Left lung (tissue), 4 donors: ENCODE measurements at regions not wholly inside any gene's neighbourhood (a gene's known extent, or its start where the extent isn't known, plus 50 kb on each side); places are given as distances from the start of the nearest gene placed in this dataset.

Experiments used
- ATAC-seq: fragments of 200-7000 bp; cut with Tn5 transposase; one replicate; pipeline ENCODE4 v1.9.1; 2020; ENCODE audit warnings: moderate library complexity
- DNase-seq, 4 donors: peaks; one replicate each; pipeline ENCODE4 v3.0.0-alpha.2; 2013 to 2020
- H3K27ac ChIP-seq, 2 donors: fragments of 200-600 bp; sonication (generic) in 1 of 2; one replicate each; pipeline versions ENCODE4 v1.5.0 to v1.8.0; 2020 to 2021
- H3K27me3 ChIP-seq, 2 donors: fragments of 200-600 bp; sonication (generic) in 1 of 2; one replicate each; pipeline versions ENCODE4 v1.5.0 to v1.8.0; 2020 to 2021
- H3K36me3 ChIP-seq, 2 donors: fragments of 200-600 bp; sonication (generic) in 1 of 2; one replicate each; pipeline versions ENCODE4 v1.5.0 to v1.8.0; 2020 to 2021
- H3K4me1 ChIP-seq, 2 donors: fragments of 200-600 bp; one replicate each; pipeline ENCODE4 v1.8.0; 2021
- H3K4me3 ChIP-seq, 2 donors: fragments of 200-600 bp; sonication (generic) in 1 of 2; one replicate each; pipeline versions ENCODE4 v1.5.0 to v1.8.0; 2020 to 2021; ENCODE audit warnings: mild to moderate bottlenecking in 1 of 2
- H3K9me3 ChIP-seq, 2 donors: fragments of 200-600 bp; sonication (generic) in 1 of 2; one replicate each; pipeline versions ENCODE4 v1.5.0 to v1.8.0; 2020 to 2021
- intact Hi-C, 2 donors: fragments of 100-400 bp; cut with DNase I; formaldehyde crosslinking; loops; one replicate each; pipeline versions ENCODE4 v1.11.2 to v1.14.2; 2022
- TF ChIP-seq, protein P1 (sequence below), 2 donors: fragments of 200-600 bp; sonication (generic) in 1 of 2; IDR thresholded peaks; one replicate each; pipeline versions ENCODE4 v1.5.0 to v1.8.0; 2021; ENCODE audit warnings: antibody characterized with exemption in 2 of 2
- donor health status: DM: no; HTN: yes; CAD: no.
- donor health status: DM: no; HTN: no; CAD: no.

DNA sequence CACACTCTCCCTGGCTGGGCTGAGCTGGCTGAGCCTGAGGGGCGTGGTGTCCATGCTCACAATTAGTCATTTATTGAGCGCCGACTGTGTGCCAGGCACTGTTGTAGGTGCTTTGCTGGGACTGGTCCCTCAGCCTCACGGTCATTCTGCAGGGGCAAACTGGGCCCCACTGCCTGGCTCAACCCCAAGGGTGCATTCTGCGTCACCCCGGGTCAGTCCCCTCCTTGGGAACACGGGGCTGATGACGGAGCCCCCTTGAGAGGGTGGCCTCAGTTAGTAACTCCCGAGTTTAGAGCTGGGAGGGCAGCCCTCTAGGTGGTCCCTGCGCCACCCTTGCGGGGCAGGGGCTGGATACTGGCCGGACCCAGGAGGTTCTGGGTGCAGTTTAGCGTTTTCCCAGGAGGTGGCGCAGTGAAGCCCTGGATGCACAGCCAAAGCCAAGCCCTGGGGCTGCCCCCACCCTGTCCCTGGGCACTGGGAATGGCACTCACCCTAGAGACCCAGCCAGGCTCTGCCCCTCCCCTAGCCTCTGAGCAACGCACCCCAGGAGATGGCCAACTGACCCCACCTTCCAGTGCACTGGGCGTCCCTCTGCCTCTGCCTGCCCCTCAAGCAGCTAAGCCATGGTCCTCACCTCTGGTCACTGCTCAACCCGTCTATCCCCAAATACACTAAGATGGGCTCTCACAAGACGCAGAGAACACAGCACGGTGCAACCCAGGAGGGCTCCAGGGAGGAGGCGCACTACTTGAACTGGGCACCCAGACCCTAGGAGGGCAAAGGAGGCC is 243.2 kb upstream of the GSE1 start:
- DNase-seq (peak in 2 of 4 donors; percentile 59 to 81), ATAC-seq (peak; percentile 72)
- TF ChIP-seq, protein P1, sequence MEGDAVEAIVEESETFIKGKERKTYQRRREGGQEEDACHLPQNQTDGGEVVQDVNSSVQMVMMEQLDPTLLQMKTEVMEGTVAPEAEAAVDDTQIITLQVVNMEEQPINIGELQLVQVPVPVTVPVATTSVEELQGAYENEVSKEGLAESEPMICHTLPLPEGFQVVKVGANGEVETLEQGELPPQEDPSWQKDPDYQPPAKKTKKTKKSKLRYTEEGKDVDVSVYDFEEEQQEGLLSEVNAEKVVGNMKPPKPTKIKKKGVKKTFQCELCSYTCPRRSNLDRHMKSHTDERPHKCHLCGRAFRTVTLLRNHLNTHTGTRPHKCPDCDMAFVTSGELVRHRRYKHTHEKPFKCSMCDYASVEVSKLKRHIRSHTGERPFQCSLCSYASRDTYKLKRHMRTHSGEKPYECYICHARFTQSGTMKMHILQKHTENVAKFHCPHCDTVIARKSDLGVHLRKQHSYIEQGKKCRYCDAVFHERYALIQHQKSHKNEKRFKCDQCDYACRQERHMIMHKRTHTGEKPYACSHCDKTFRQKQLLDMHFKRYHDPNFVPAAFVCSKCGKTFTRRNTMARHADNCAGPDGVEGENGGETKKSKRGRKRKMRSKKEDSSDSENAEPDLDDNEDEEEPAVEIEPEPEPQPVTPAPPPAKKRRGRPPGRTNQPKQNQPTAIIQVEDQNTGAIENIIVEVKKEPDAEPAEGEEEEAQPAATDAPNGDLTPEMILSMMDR (IDR thresholded peaks at IDR 0.05), result peak; percentile 71 to 73
- Histone ChIP-seq H3K27me3 (no peaks in the 10 kb centered on the region), H3K4me3 (no peak overlapping the region), H3K9me3 (no peaks in the 10 kb centered on the region), H3K36me3 (no peaks in the 10 kb centered on the region), H3K27ac (no peak overlapping the region), H3K4me1 (peaks cover 16 to 27% of the 10 kb centered on the region in 2 donors)
- intact Hi-C loops, result no loop called here

DNA sequence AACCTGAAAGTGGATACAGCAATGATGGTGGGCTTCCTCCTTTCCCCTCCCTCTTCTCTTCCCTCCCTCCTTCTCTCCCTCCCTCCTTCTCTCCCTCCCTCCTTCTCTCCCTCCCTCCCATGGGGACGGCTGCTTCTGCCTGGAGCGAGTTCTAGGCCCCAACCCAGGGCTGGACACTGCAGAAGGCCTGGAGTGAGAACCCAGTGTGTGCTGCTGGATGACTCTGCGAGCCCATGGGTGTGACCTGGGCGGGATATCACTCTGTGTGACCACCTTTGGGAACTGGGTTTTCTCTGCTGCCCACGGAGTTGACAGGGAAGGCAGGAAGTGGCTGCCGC is 242.6 kb upstream of the GSE1 start:
- TF ChIP-seq, protein P1 (IDR thresholded peaks at IDR 0.05), result no peak
- peak; percentile 25 for ATAC-seq
- H3K4me3 ChIP-seq, result no peak overlapping the region
- intact Hi-C loops, result no loop called here
- H3K4me1 ChIP-seq, result peaks cover 16 to 27% of the 10 kb centered on the region in 2 donors
- no peaks in the 10 kb centered on the region for H3K36me3 ChIP-seq
- no peaks in the 10 kb centered on the region for H3K9me3 ChIP-seq
- H3K27me3 ChIP-seq, result no peaks in the 10 kb centered on the region
- H3K27ac ChIP-seq, result peak overlapping the region; percentile 16 to 44
- no peak for DNase-seq

- ATAC-seq, result peak; percentile 91
- DNase-seq, result peak in 3 of 4 donors; percentile 53 to 87 (median 67)
- Histone ChIP-seq H3K27me3 (no peaks in the 10 kb centered on the region), H3K36me3 (no peaks in the 10 kb centered on the region), H3K27ac (peak overlapping the region; percentile 16 to 44), H3K9me3 (no peaks in the 10 kb centered on the region), H3K4me3 (no peak overlapping the region), H3K4me1 (peaks cover 16 to 27% of the 10 kb centered on the region in 2 donors)
- intact Hi-C loops, result no loop called here
- TF ChIP-seq, protein P1 (IDR thresholded peaks at IDR 0.05), result no peak
These were observed 242.1 kb upstream of the GSE1 start for GRCh38 chr16:85370881-85371651.

DNA sequence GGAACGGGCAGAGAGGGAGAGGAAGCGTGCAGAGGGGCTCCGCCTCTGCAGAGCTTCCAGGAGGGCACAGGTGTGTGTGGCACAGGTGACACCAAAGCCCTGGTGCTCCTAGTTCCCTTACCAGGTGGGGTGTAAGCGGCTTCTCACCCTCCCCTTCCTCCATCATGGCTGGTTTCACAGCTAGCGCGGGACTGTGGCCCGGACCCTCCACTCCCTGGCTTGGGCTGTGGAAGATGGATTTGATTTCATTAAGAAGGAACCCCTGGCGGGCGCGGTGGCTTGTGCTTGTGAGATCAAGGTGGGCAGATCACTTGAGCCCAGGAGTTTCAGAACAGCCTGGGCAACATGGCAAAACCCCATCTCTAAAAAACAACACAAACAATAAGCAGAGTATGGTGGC is 241.2 kb upstream of the GSE1 start:
- Histone ChIP-seq H3K27ac (no peak overlapping the region), H3K9me3 (no peaks in the 10 kb centered on the region), H3K4me3 (no peak overlapping the region), H3K4me1 (peaks cover 16 to 33% of the 10 kb centered on the region in 2 donors), H3K27me3 (no peaks in the 10 kb centered on the region), H3K36me3 (no peaks in the 10 kb centered on the region)
- intact Hi-C loops, result no loop called here
- no peak for DNase-seq
- TF ChIP-seq, protein P1 (IDR thresholded peaks at IDR 0.05), result no peak
- no peak for ATAC-seq
